ENCODE measurements at regions not wholly inside any gene's neighbourhood (a gene's known extent, or its start where the extent isn't known, plus 50 kb on each side); places are given as distances from the start of the nearest gene placed in this dataset.

DNA sequence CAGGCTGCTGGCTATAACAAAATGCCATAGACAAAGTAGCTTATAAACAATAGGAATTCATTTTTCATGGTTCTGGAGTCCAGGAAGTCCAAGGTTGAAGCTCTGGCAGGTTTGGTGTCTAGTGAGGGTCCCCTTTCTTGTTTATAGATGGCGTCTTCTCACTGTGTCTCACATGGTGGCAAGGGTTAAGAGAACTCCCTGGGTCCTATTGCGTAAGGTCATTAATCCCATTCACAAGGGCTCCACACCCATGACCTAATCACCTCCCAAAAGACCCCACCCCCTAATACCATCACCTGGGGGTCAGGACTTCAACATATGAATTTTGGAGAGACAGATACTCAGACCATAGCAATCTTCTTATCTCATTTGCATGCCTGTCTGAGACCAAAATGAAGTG is 108.9 kb upstream of the USP25 start:
- 96% methylated on average over 2 of the region's 2 CpGs for WGBS
- intact Hi-C loops (cut with DNase I) = no loop called here
- Histone ChIP-seq H3K36me3 (no peaks in the 10 kb centered on the region), H3K4me1 (peaks cover 0 to 6% (median 0%) of the 10 kb centered on the region in 4 donors), H3K4me3 (no peak overlapping the region), H3K27me3 (no peaks in the 10 kb centered on the region), H3K27ac (replicated peaks in 1 of 4) (no peak overlapping the region), H3K9me3 (no peaks in the 10 kb centered on the region)
- no peak for DNase-seq (ENCODE audit: extremely low spot score)
- TF ChIP-seq POLR2A (IDR thresholded peaks at IDR 0.05; ENCODE audit: low read depth) (no peak), POLR2AphosphoS5 (IDR thresholded peaks at IDR 0.05) (no peak), EP300 (IDR thresholded peaks at IDR 0.05) (no peak)
- TF ChIP-seq, protein P1, sequence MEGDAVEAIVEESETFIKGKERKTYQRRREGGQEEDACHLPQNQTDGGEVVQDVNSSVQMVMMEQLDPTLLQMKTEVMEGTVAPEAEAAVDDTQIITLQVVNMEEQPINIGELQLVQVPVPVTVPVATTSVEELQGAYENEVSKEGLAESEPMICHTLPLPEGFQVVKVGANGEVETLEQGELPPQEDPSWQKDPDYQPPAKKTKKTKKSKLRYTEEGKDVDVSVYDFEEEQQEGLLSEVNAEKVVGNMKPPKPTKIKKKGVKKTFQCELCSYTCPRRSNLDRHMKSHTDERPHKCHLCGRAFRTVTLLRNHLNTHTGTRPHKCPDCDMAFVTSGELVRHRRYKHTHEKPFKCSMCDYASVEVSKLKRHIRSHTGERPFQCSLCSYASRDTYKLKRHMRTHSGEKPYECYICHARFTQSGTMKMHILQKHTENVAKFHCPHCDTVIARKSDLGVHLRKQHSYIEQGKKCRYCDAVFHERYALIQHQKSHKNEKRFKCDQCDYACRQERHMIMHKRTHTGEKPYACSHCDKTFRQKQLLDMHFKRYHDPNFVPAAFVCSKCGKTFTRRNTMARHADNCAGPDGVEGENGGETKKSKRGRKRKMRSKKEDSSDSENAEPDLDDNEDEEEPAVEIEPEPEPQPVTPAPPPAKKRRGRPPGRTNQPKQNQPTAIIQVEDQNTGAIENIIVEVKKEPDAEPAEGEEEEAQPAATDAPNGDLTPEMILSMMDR (IDR thresholded peaks at IDR 0.05) = no peak

DNA sequence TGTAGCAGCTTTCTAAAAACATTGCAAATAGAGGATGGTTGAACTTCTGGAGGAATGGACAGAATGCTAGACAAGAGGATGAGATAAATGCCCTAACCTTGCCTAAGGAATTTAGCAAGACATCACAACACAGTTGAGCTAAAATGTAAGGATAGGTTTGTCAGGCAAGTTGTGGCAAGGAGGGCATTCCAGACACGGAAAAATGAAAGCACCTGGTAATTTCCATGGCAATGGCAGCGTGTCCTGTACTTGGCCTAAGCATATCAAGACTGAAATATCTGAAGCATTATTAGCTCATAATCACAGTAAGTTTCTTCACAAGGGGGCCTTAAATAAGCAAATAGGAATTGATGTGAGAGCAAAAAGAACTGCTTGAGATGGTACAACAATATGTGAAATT is 105.1 kb upstream of the USP25 start:
- H3K36me3 ChIP-seq = no peaks in the 10 kb centered on the region
- H3K9me3 ChIP-seq = no peaks in the 10 kb centered on the region
- no peaks in the 10 kb centered on the region for H3K4me1 ChIP-seq
- no peaks in the 10 kb centered on the region for H3K27me3 ChIP-seq
- intact Hi-C loops (cut with DNase I) = no loop called here
- H3K27ac ChIP-seq (replicated peaks in 1 of 4) = no peak overlapping the region
- WGBS = 90% methylated on average over 2 of the region's 2 CpGs
- no peak overlapping the region for H3K4me3 ChIP-seq
- DNase-seq (ENCODE audit: extremely low spot score) = no peak
- TF ChIP-seq POLR2AphosphoS5 (IDR thresholded peaks at IDR 0.05) (no peak), POLR2A (IDR thresholded peaks at IDR 0.05; ENCODE audit: low read depth) (no peak), EP300 (IDR thresholded peaks at IDR 0.05) (no peak)
- TF ChIP-seq, protein P1 (IDR thresholded peaks at IDR 0.05) = no peak

DNA sequence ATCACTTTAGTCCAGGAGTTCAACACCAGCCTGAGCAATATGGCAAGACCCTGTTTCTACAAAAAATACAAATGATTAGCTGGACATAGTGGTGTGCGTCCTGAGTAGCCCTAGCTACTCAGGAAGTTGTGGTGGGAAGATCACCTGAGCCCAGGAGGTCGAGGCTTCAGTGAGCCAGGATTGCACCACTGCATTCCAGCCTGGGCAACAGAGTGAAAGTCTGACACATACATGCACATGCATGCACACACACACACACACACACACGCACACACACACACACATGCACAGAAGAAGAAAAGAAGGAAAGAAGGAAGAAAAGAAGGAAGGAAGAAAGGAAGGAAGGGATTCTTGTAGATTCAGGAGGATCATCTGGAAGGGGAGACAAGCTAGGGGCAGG is 104.4 kb upstream of the USP25 start:
- Histone ChIP-seq H3K4me1 (no peaks in the 10 kb centered on the region), H3K27ac (replicated peaks in 1 of 4) (no peak overlapping the region), H3K9me3 (no peaks in the 10 kb centered on the region), H3K4me3 (no peak overlapping the region), H3K27me3 (no peaks in the 10 kb centered on the region), H3K36me3 (no peaks in the 10 kb centered on the region)
- TF ChIP-seq EP300 (IDR thresholded peaks at IDR 0.05) (no peak), POLR2A (IDR thresholded peaks at IDR 0.05; ENCODE audit: low read depth) (no peak), POLR2AphosphoS5 (IDR thresholded peaks at IDR 0.05) (no peak)
- TF ChIP-seq, protein P1 (IDR thresholded peaks at IDR 0.05) = no peak
- intact Hi-C loops (cut with DNase I) = no loop called here
- WGBS = 83% methylated on average over 3 of the region's 3 CpGs
- DNase-seq (ENCODE audit: extremely low spot score) = no peak

DNA sequence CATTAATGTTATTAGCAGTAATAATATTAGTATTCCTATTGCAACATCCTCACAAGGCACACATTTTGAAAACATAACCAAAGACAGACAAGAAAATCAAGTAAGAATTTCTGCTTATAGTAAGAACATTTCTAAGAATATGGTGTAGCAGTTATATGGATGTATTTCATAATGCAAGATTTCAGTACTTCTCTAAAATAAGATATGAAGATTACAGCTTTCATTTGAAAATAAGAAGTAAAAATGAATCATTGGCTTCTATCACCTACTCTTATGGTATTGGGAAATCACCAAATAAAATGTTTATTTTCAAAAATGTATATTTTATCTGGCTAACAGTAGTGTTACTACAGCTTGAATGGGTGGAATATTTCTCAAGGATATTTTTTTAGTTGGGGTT is 103.8 kb upstream of the USP25 start:
- H3K9me3 ChIP-seq = no peaks in the 10 kb centered on the region
- no peaks in the 10 kb centered on the region for H3K4me1 ChIP-seq
- H3K27me3 ChIP-seq = no peaks in the 10 kb centered on the region
- DNase-seq (ENCODE audit: extremely low spot score) = no peak
- TF ChIP-seq EP300 (IDR thresholded peaks at IDR 0.05) = no peak
- no peak for TF ChIP-seq POLR2AphosphoS5 (IDR thresholded peaks at IDR 0.05)
- TF ChIP-seq POLR2A (IDR thresholded peaks at IDR 0.05; ENCODE audit: low read depth) = no peak
- TF ChIP-seq, protein P1 (IDR thresholded peaks at IDR 0.05) = no peak
- H3K27ac ChIP-seq (replicated peaks in 1 of 4) = no peak overlapping the region
- intact Hi-C loops (cut with DNase I) = no loop called here
- no peak overlapping the region for H3K4me3 ChIP-seq
- H3K36me3 ChIP-seq = no peaks in the 10 kb centered on the region

DNA sequence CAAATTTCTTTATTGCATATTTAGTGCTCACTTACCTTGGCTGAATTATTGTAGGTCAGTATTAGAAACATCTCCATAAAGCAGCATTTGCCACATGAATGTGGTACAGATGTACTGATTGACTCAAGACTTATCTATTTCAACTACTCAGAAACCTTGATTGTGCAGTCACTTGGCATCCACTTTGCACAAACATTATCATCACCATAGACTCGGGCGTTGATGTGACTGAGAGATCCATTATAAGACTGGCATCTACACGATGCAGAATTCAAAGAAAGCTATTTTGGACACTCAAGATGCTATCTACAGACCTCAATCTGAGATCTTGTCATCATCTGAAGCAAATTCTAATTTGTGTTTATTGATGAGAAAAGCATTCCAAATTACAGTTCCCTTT is 102.8 kb upstream of the USP25 start:
- intact Hi-C loops (cut with DNase I) = no loop called here
- Histone ChIP-seq H3K36me3 (no peaks in the 10 kb centered on the region), H3K9me3 (no peaks in the 10 kb centered on the region), H3K27me3 (no peaks in the 10 kb centered on the region), H3K4me1 (no peaks in the 10 kb centered on the region), H3K27ac (replicated peaks in 1 of 4) (no peak overlapping the region), H3K4me3 (no peak overlapping the region)
- no peak for DNase-seq (ENCODE audit: extremely low spot score)
- TF ChIP-seq EP300 (IDR thresholded peaks at IDR 0.05) (no peak), POLR2AphosphoS5 (IDR thresholded peaks at IDR 0.05) (no peak), POLR2A (IDR thresholded peaks at IDR 0.05; ENCODE audit: low read depth) (no peak)
- TF ChIP-seq, protein P1 (IDR thresholded peaks at IDR 0.05) = no peak
- WGBS = 83% methylated on average over 3 of the region's 3 CpGs

Measured in esophagus muscularis mucosa (tissue), 4 donors.